ENCODE measurements at regions not wholly inside any gene's neighbourhood (a gene's known extent, or its start where the extent isn't known, plus 50 kb on each side); places are given as distances from the start of the nearest gene placed in this dataset.

GRCh38 chr6:114520976-114521375 is 178.2 kb upstream of the HS3ST5 start:
- no peak for DNase-seq

GRCh38 chr6:114514170-114514569 is 171.3 kb upstream of the HS3ST5 start:
- no peak for DNase-seq

- DNase-seq, result no peak
Measured at GRCh38 chr6:114471450-114471849, 128.6 kb upstream of the HS3ST5 start.

GRCh38 chr6:114467931-114468330 is 125.1 kb upstream of the HS3ST5 start:
- no peak for DNase-seq

- no peak for DNase-seq
Measured at GRCh38 chr6:114465511-114465910, 122.7 kb upstream of the HS3ST5 start.

- no peak for DNase-seq
Measured at GRCh38 chr6:114453737-114454276, 111.0 kb upstream of the HS3ST5 start.

- DNase-seq, result no peak
Measured at GRCh38 chr6:114452785-114453401, 110.1 kb upstream of the HS3ST5 start.

GRCh38 chr6:114450631-114451030 is 107.8 kb upstream of the HS3ST5 start:
- DNase-seq, result no peak

GRCh38 chr6:114449659-114450058 is 106.8 kb upstream of the HS3ST5 start:
- DNase-seq, result no peak

GRCh38 chr6:114446342-114446741 is 103.5 kb upstream of the HS3ST5 start:
- no peak for DNase-seq

- no peak for DNase-seq
Measured at GRCh38 chr6:114445846-114446245, 103.0 kb upstream of the HS3ST5 start.

GRCh38 chr6:114439411-114439810 is 96.6 kb upstream of the HS3ST5 start:
- no peak for DNase-seq

- no peak for DNase-seq
Measured at GRCh38 chr6:114437235-114437634, 94.4 kb upstream of the HS3ST5 start.

- DNase-seq, result no peak
Measured at GRCh38 chr6:114436691-114437090, 93.9 kb upstream of the HS3ST5 start.

- DNase-seq, result no peak
Measured at GRCh38 chr6:114435985-114436384, 93.2 kb upstream of the HS3ST5 start.

GRCh38 chr6:114432400-114432799 is 89.6 kb upstream of the HS3ST5 start:
- no peak for DNase-seq

- no peak for DNase-seq
Measured at GRCh38 chr6:114431641-114432040, 88.8 kb upstream of the HS3ST5 start.

- DNase-seq, result no peak
Measured at GRCh38 chr6:114430534-114431124, 87.8 kb upstream of the HS3ST5 start.

GRCh38 chr6:114428341-114428740 is 85.5 kb upstream of the HS3ST5 start:
- DNase-seq, result no peak

GRCh38 chr6:114421199-114421598 is 78.4 kb upstream of the HS3ST5 start:
- no peak for DNase-seq

- DNase-seq, result no peak
Measured at GRCh38 chr6:114419175-114419574, 76.4 kb upstream of the HS3ST5 start.

GRCh38 chr6:114418304-114418972 is 75.6 kb upstream of the HS3ST5 start:
- no peak for DNase-seq

GRCh38 chr6:114407426-114408035 is 64.7 kb upstream of the HS3ST5 start:
- no peak for DNase-seq

Measured in activated CD4-positive, alpha-beta T cell treated with anti-CD3 and anti-CD28 coated beads, Interleukin-2, amount 50 U/mL, for 16 hours (primary cell).